T-cell (primary cell): ENCODE measurements at regions not wholly inside any gene's neighbourhood (a gene's known extent, or its start where the extent isn't known, plus 50 kb on each side); places are given as distances from the start of the nearest gene placed in this dataset.

Experiments
- ATAC-seq, 4 experiments: fragments of 200-7000 bp in 3 of 4; fragments of 150-1000 bp in 1 of 4; cut with Tn5 transposase; replicated peaks in 1 of 4; 1 replicate in 3 of 4; 2 replicates in 1 of 4; pipeline ENCODE4 v1.10.0; 2021; ENCODE audit warnings: moderate library complexity in 3 of 4, mild to moderate bottlenecking in 2 of 4, moderate number of reproducible peaks in 1 of 4
- CTCF ChIA-PET, 2 donors: fragments of 300-600 bp; sonication (Branson Sonifier 250); formaldehyde crosslinking; loops; one replicate each; lab custom pipeline; 2022; ENCODE audit warnings: antibody characterized with exemption in 2 of 2; lab: Charles Lee
- POLR2A ChIA-PET, 2 donors: fragments of 300-600 bp; sonication (Branson Sonifier 250); formaldehyde crosslinking; loops; one replicate each; lab custom pipeline; 2022; ENCODE audit warnings: antibody characterized with exemption in 2 of 2; lab: Charles Lee
- DNase-seq, 35 experiments: peaks; one replicate each; pipeline versions ENCODE4 v3.0.0 to v3.0.0-alpha.2; 2013 to 2023
- H3K27ac ChIP-seq: one replicate; pipeline ENCODE4 v1.5.1; 2013; ENCODE audit warnings: low read length
- H3K27me3 ChIP-seq, 2 experiments: replicated peaks in 1 of 2; 1 replicate in 1 of 2; 2 replicates in 1 of 2; pipeline versions ENCODE4 v1.6.1 to v1.7.0; 2013; ENCODE audit warnings: low read length in 1 of 2, mixed read lengths in 1 of 2; ENCODE audit not compliant: control insufficient read depth in 2 of 2, insufficient read depth in 2 of 2; ENCODE audit errors: extremely low read depth in 1 of 2
- H3K36me3 ChIP-seq, 2 donors: 1 replicate in 1 of 2; 2 replicates in 1 of 2; pipeline versions ENCODE4 v1.6.1 to v1.7.0; 2013; ENCODE audit warnings: low read length in 1 of 2; ENCODE audit not compliant: control insufficient read depth in 2 of 2, insufficient read depth in 1 of 2; ENCODE audit errors: extremely low read depth in 1 of 2
- H3K4me1 ChIP-seq, 2 experiments: 1 replicate in 1 of 2; 2 replicates in 1 of 2; pipeline versions ENCODE4 v1.6.1 to v1.7.0; 2013; ENCODE audit warnings: low read length in 2 of 2, mixed read lengths in 1 of 2; ENCODE audit not compliant: insufficient read depth in 2 of 2, control insufficient read depth in 1 of 2; ENCODE audit errors: extremely low read depth in 1 of 2
- H3K4me3 ChIP-seq, 2 donors: 1 replicate in 1 of 2; 2 replicates in 1 of 2; pipeline versions ENCODE4 v1.5.1 to v1.7.0; 2013; ENCODE audit warnings: mild to moderate bottlenecking in 2 of 2, low read length in 1 of 2, moderate library complexity in 1 of 2; ENCODE audit not compliant: control insufficient read depth in 1 of 2; ENCODE audit errors: extremely low read depth in 1 of 2
- H3K9me3 ChIP-seq: 2 replicates; pipeline ENCODE4 v1.7.0; 2013
- H3K27ac Mint-ChIP-seq, 2 donors: one replicate each; pipeline ENCODE4 v1.8.0; 2020 to 2021; ENCODE audit warnings: mild to moderate bottlenecking in 2 of 2, mixed read lengths in 2 of 2
- H3K27me3 Mint-ChIP-seq, 2 donors: one replicate each; pipeline ENCODE4 v1.8.0; 2021 to 2022; ENCODE audit warnings: mixed read lengths in 2 of 2
- H3K36me3 Mint-ChIP-seq: one replicate; pipeline ENCODE4 v1.8.0; 2021; ENCODE audit warnings: mixed read lengths
- H3K4me1 Mint-ChIP-seq, 3 donors: one replicate each; pipeline ENCODE4 v1.8.0; 2020 to 2022; ENCODE audit warnings: mixed read lengths in 3 of 3, mild to moderate bottlenecking in 1 of 3
- H3K4me3 Mint-ChIP-seq, 3 donors: one replicate each; pipeline ENCODE4 v1.8.0; 2020 to 2022; ENCODE audit warnings: mild to moderate bottlenecking in 3 of 3, mixed read lengths in 3 of 3, moderate library complexity in 3 of 3
- H3K9me3 Mint-ChIP-seq, 3 donors: one replicate each; pipeline ENCODE4 v1.8.0; 2020 to 2022; ENCODE audit warnings: mixed read lengths in 3 of 3
- WGBS: methylation state at CpG from one replicate; pipeline ENCODE4 v1.1.5; 2013; ENCODE audit warnings: missing lambda C conversion rate; ENCODE audit not compliant: insufficient coverage; 5-methylcytosine and 5-hydroxymethylcytosine counted together

- Histone ChIP-seq H3K27ac (no peak overlapping the region), H3K4me3 (no peak overlapping the region), H3K9me3 (no peaks in the 10 kb centered on the region), H3K27me3 (no peaks in the 10 kb centered on the region), H3K36me3 (no peaks in the 10 kb centered on the region), H3K4me1 (no peaks in the 10 kb centered on the region)
- Mint-ChIP-seq H3K4me1 (no peaks in the 10 kb centered on the region), H3K27me3 (peaks cover 0 to 2% of the 10 kb centered on the region in 2 donors), H3K4me3 (no peak overlapping the region), H3K36me3 (no peaks in the 10 kb centered on the region), H3K9me3 (peaks cover 0 to 1% (median 0%) of the 10 kb centered on the region in 3 donors), H3K27ac (no peak overlapping the region)
- DNase-seq (no peak), ATAC-seq (no peak)
- CTCF ChIA-PET = no interaction called here
- POLR2A ChIA-PET = no interaction called here
- WGBS = 76% methylated on average over 2 of the region's 3 CpGs
These were observed 328.6 kb upstream of the CLNK start for GRCh38 chr4:11013094-11013664.

- Histone ChIP-seq H3K9me3 (no peaks in the 10 kb centered on the region), H3K27ac (no peak overlapping the region), H3K4me3 (no peak overlapping the region), H3K36me3 (no peaks in the 10 kb centered on the region), H3K27me3 (no peaks in the 10 kb centered on the region), H3K4me1 (peaks cover 0 to 6% of the 10 kb centered on the region in 2 experiments)
- H3K4me1 Mint-ChIP-seq = no peaks in the 10 kb centered on the region
- H3K27me3 Mint-ChIP-seq = peaks cover 0 to 4% of the 10 kb centered on the region in 2 donors
- H3K9me3 Mint-ChIP-seq = peaks cover 0 to 1% (median 0%) of the 10 kb centered on the region in 3 donors
- POLR2A ChIA-PET = no interaction called here
- ATAC-seq (no peak), DNase-seq (no peak)
- no peak overlapping the region for H3K4me3 Mint-ChIP-seq
- WGBS = no CpG with 5 or more reads among the region's 3 CpGs
- H3K36me3 Mint-ChIP-seq = no peaks in the 10 kb centered on the region
- H3K27ac Mint-ChIP-seq = no peak overlapping the region
- CTCF ChIA-PET = no interaction called here
These were observed 326.7 kb upstream of the CLNK start for GRCh38 chr4:11011249-11011648.

GRCh38 chr4:11010624-11011023 lies 326.1 kb upstream of the CLNK start:
- ATAC-seq = no peak
- H3K27ac ChIP-seq = no peak overlapping the region
- ChIA-PET CTCF (no interaction called here), POLR2A (no interaction called here)
- Mint-ChIP-seq H3K36me3 (no peaks in the 10 kb centered on the region), H3K9me3 (peaks cover 0 to 1% (median 0%) of the 10 kb centered on the region in 3 donors), H3K27ac (no peak overlapping the region), H3K4me3 (no peak overlapping the region), H3K4me1 (peaks cover 0 to 1% (median 0%) of the 10 kb centered on the region in 3 donors), H3K27me3 (peaks cover 0 to 4% of the 10 kb centered on the region in 2 donors)
- no peaks in the 10 kb centered on the region for H3K27me3 ChIP-seq
- H3K4me3 ChIP-seq = no peak overlapping the region
- DNase-seq = no peak
- H3K9me3 ChIP-seq = no peaks in the 10 kb centered on the region
- H3K4me1 ChIP-seq = peaks cover 0 to 10% of the 10 kb centered on the region in 2 experiments
- 65% methylated on average over 2 of the region's 2 CpGs for WGBS
- H3K36me3 ChIP-seq = no peaks in the 10 kb centered on the region

DNA sequence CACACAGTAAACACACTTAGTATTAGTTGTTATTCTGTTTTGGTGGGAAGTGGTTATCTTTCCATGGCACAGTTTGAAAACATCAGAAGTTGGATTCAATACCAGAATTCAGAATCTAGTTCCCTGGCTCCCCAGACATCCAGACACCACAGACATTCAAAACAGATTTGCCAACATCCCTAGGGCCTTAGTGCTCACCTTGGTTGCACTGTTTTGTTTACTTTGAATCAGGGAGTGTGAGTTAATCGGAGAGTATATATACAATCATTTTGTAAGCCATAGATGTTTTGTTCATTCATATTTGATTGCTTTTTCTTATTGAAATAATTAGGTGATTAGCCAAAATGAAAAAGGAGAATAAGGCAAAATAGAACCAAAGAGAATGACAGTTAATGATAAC lies 324.7 kb upstream of the CLNK start:
- peaks cover 0 to 1% (median 0%) of the 10 kb centered on the region in 3 donors for H3K9me3 Mint-ChIP-seq
- ChIA-PET POLR2A (no interaction called here), CTCF (no interaction called here)
- Histone ChIP-seq H3K9me3 (no peaks in the 10 kb centered on the region), H3K27me3 (no peaks in the 10 kb centered on the region), H3K27ac (no peak overlapping the region), H3K4me3 (no peak overlapping the region), H3K36me3 (no peaks in the 10 kb centered on the region), H3K4me1 (peaks cover 2 to 19% of the 10 kb centered on the region in 2 experiments)
- H3K4me1 Mint-ChIP-seq = peaks cover 0 to 11% (median 8%) of the 10 kb centered on the region in 3 donors
- no peak overlapping the region for H3K4me3 Mint-ChIP-seq
- no peak for ATAC-seq
- no peaks in the 10 kb centered on the region for H3K36me3 Mint-ChIP-seq
- peaks cover 0 to 4% of the 10 kb centered on the region in 2 donors for H3K27me3 Mint-ChIP-seq
- no peak overlapping the region for H3K27ac Mint-ChIP-seq
- no CpG with 5 or more reads among the region's 1 CpG for WGBS
- DNase-seq = no peak

GRCh38 chr4:11005300-11005699 lies 320.7 kb upstream of the CLNK start:
- Histone ChIP-seq H3K4me3 (no peak overlapping the region), H3K27ac (no peak overlapping the region), H3K36me3 (no peaks in the 10 kb centered on the region), H3K27me3 (no peaks in the 10 kb centered on the region), H3K4me1 (peaks cover 2 to 19% of the 10 kb centered on the region in 2 experiments), H3K9me3 (no peaks in the 10 kb centered on the region)
- ChIA-PET POLR2A (interaction anchor here in 1 of 2 donors (0.6 kb wide), 1 partner anchor 78 kb away, joined by 3 read pairs; no protein-coding TSS in a partner anchor), CTCF (no interaction called here)
- no peaks in the 10 kb centered on the region for H3K9me3 Mint-ChIP-seq
- whole genome bisulfite sequencing = 0% methylated on average over 1 of the region's 4 CpGs
- H3K36me3 Mint-ChIP-seq = no peaks in the 10 kb centered on the region
- H3K27me3 Mint-ChIP-seq = peaks cover 0 to 4% of the 10 kb centered on the region in 2 donors
- ATAC-seq (no peak), DNase-seq (no peak)
- H3K27ac Mint-ChIP-seq = no peak overlapping the region
- H3K4me1 Mint-ChIP-seq = peaks cover 0 to 11% (median 8%) of the 10 kb centered on the region in 3 donors
- no peak overlapping the region for H3K4me3 Mint-ChIP-seq

DNA sequence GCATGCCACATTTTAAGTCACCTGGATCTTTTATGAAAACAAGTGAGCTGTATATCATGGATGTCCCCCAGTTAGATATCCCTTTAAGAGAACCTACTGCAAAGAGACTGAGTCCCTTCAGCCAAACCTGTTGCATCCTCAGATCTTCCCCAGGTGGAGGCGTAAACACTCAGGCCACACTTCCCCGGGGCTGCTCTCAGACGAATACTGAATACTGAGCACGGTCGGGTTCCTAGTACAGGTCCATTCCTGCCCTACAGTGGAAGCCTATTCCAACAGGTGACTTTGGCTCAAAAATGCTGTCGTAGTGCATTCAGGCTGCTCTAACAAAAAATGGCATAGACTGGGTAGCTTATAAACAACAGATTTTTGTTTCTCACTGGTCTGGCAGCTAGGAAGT lies 320.2 kb upstream of the CLNK start:
- Mint-ChIP-seq H3K27me3 (peaks cover 0 to 4% of the 10 kb centered on the region in 2 donors), H3K9me3 (no peaks in the 10 kb centered on the region), H3K4me1 (peaks cover 0 to 11% (median 8%) of the 10 kb centered on the region in 3 donors), H3K27ac (no peak overlapping the region), H3K36me3 (no peaks in the 10 kb centered on the region), H3K4me3 (no peak overlapping the region)
- Histone ChIP-seq H3K4me3 (no peak overlapping the region), H3K36me3 (no peaks in the 10 kb centered on the region), H3K27me3 (no peaks in the 10 kb centered on the region), H3K9me3 (no peaks in the 10 kb centered on the region), H3K27ac (no peak overlapping the region), H3K4me1 (peaks cover 2 to 19% of the 10 kb centered on the region in 2 experiments)
- ChIA-PET POLR2A (interaction anchor here in 1 of 2 donors (0.6 kb wide), 1 partner anchor 78 kb away, joined by 3 read pairs; no protein-coding TSS in a partner anchor), CTCF (no interaction called here)
- 82% methylated on average over 6 of the region's 6 CpGs for WGBS
- ATAC-seq (no peak), DNase-seq (no peak)
